ENCODE measurements at regions not wholly inside any gene's neighbourhood (a gene's known extent, or its start where the extent isn't known, plus 50 kb on each side); places are given as distances from the start of the nearest gene placed in this dataset.

- Histone ChIP-seq H3K9me3 (ENCODE audit: insufficient read depth, low read depth, low read length) (no peaks in the 10 kb centered on the region), H2AFZ (ENCODE audit: low read length) (no peak overlapping the region), H3K36me3 (ENCODE audit: insufficient read depth, low read length) (no peaks in the 10 kb centered on the region), H3K9ac (ENCODE audit: low read depth, low read length, poor library complexity, severe bottlenecking) (no peak overlapping the region), H3K4me1 (ENCODE audit: insufficient read depth, low read length, poor library complexity, severe bottlenecking) (no peaks in the 10 kb centered on the region), H3K27me3 (ENCODE audit: insufficient read depth, low read length, poor library complexity, severe bottlenecking) (no peaks in the 10 kb centered on the region), H3K4me3 (ENCODE audit: low read length, poor library complexity, severe bottlenecking) (no peak overlapping the region), H3K9me2 (replicated peaks; ENCODE audit: low read depth, low read length) (no peaks in the 10 kb centered on the region), H4K20me1 (ENCODE audit: insufficient read depth, low read length, poor library complexity, severe bottlenecking) (no peaks in the 10 kb centered on the region), H3K79me2 (ENCODE audit: insufficient read depth, low read length) (no peaks in the 10 kb centered on the region), H3K4me2 (ENCODE audit: low read depth, low read length, poor library complexity, severe bottlenecking) (no peak overlapping the region), H3F3A (ENCODE audit: low read depth) (no peaks in the 10 kb centered on the region)
- TF ChIP-seq EZH2phosphoT487 (IDR thresholded peaks at IDR 0.05; ENCODE audit: borderline replicate concordance): no peak
- TF ChIP-seq CTCF (conservative IDR thresholded peaks at IDR 0.05; ENCODE audit: low read length): no peak
Measured at GRCh38 chr5:92106808-92107207, 723.7 kb upstream of the ARRDC3 start.

GRCh38 chr5:92104126-92104525 lies 721.0 kb upstream of the ARRDC3 start:
- Histone ChIP-seq H3F3A (ENCODE audit: low read depth) (no peaks in the 10 kb centered on the region), H3K79me2 (ENCODE audit: insufficient read depth, low read length) (no peaks in the 10 kb centered on the region), H3K9me2 (replicated peaks; ENCODE audit: low read depth, low read length) (no peaks in the 10 kb centered on the region), H3K27me3 (ENCODE audit: insufficient read depth, low read length, poor library complexity, severe bottlenecking) (no peaks in the 10 kb centered on the region), H2AFZ (ENCODE audit: low read length) (no peak overlapping the region), H3K4me1 (ENCODE audit: insufficient read depth, low read length, poor library complexity, severe bottlenecking) (no peaks in the 10 kb centered on the region), H4K20me1 (ENCODE audit: insufficient read depth, low read length, poor library complexity, severe bottlenecking) (no peaks in the 10 kb centered on the region), H3K9me3 (ENCODE audit: insufficient read depth, low read depth, low read length) (no peaks in the 10 kb centered on the region), H3K4me3 (ENCODE audit: low read length, poor library complexity, severe bottlenecking) (no peak overlapping the region), H3K4me2 (ENCODE audit: low read depth, low read length, poor library complexity, severe bottlenecking) (no peak overlapping the region), H3K9ac (ENCODE audit: low read depth, low read length, poor library complexity, severe bottlenecking) (no peak overlapping the region), H3K36me3 (ENCODE audit: insufficient read depth, low read length) (no peaks in the 10 kb centered on the region)
- TF ChIP-seq CTCF (conservative IDR thresholded peaks at IDR 0.05; ENCODE audit: low read length) (no peak), EZH2phosphoT487 (IDR thresholded peaks at IDR 0.05; ENCODE audit: borderline replicate concordance) (no peak)

- H3K36me3 ChIP-seq (ENCODE audit: insufficient read depth, low read length): no peaks in the 10 kb centered on the region
- H3K4me2 ChIP-seq (ENCODE audit: low read depth, low read length, poor library complexity, severe bottlenecking): no peak overlapping the region
- H3K9me2 ChIP-seq (replicated peaks; ENCODE audit: low read depth, low read length): no peaks in the 10 kb centered on the region
- no peak overlapping the region for H3K9ac ChIP-seq (ENCODE audit: low read depth, low read length, poor library complexity, severe bottlenecking)
- H3F3A ChIP-seq (ENCODE audit: low read depth): no peaks in the 10 kb centered on the region
- H3K4me1 ChIP-seq (ENCODE audit: insufficient read depth, low read length, poor library complexity, severe bottlenecking): no peaks in the 10 kb centered on the region
- H3K79me2 ChIP-seq (ENCODE audit: insufficient read depth, low read length): no peaks in the 10 kb centered on the region
- H3K27me3 ChIP-seq (ENCODE audit: insufficient read depth, low read length, poor library complexity, severe bottlenecking): no peaks in the 10 kb centered on the region
- TF ChIP-seq EZH2phosphoT487 (IDR thresholded peaks at IDR 0.05; ENCODE audit: borderline replicate concordance) (no peak), CTCF (conservative IDR thresholded peaks at IDR 0.05; ENCODE audit: low read length) (no peak)
- no peaks in the 10 kb centered on the region for H4K20me1 ChIP-seq (ENCODE audit: insufficient read depth, low read length, poor library complexity, severe bottlenecking)
- H3K9me3 ChIP-seq (ENCODE audit: insufficient read depth, low read depth, low read length): no peaks in the 10 kb centered on the region
- H2AFZ ChIP-seq (ENCODE audit: low read length): no peak overlapping the region
- no peak overlapping the region for H3K4me3 ChIP-seq (ENCODE audit: low read length, poor library complexity, severe bottlenecking)
Measured at GRCh38 chr5:92102313-92102712, 719.2 kb upstream of the ARRDC3 start.

Data from Loucy (cell line).